ENCODE measurements at regions not wholly inside any gene's neighbourhood (a gene's known extent, or its start where the extent isn't known, plus 50 kb on each side); places are given as distances from the start of the nearest gene placed in this dataset.

GRCh38 chr9:82124090-82124489, 135.5 kb downstream of the SPATA31D1 start:
- Histone ChIP-seq H4K20me1 (ENCODE audit: low read depth, low read length) (no peaks in the 10 kb centered on the region), H3K36me3 (ENCODE audit: low read length) (no peaks in the 10 kb centered on the region)

GRCh38 chr9:82126256-82126655, 137.7 kb downstream of the SPATA31D1 start:
- no peaks in the 10 kb centered on the region for H3K27me3 ChIP-seq (ENCODE audit: low read length)

More at GRCh38 chr9:82124090-82124489, 135.5 kb downstream of the SPATA31D1 start:
- H3K4me3 ChIP-seq (ENCODE audit: insufficient read depth, low read length, poor library complexity, severe bottlenecking), result no peak overlapping the region
- H3K9me2 ChIP-seq (replicated peaks; ENCODE audit: insufficient read depth, low read length), result no peaks in the 10 kb centered on the region
- H3K9me3 ChIP-seq (ENCODE audit: insufficient read depth, low read length), result no peaks in the 10 kb centered on the region
- no peaks in the 10 kb centered on the region; the same call in 1 of the 2 replicates for H3F3A ChIP-seq (ENCODE audit: insufficient read depth)
- no peak overlapping the region for H2AFZ ChIP-seq (ENCODE audit: low read depth, low read length, severe bottlenecking)
- no peak overlapping the region for H3K4me2 ChIP-seq (ENCODE audit: low read depth, low read length, poor library complexity, severe bottlenecking)
- H3K79me2 ChIP-seq (ENCODE audit: insufficient read depth, low read length), result no peaks in the 10 kb centered on the region
- H3K9ac ChIP-seq (ENCODE audit: low read length), result no peak overlapping the region
- H3K27ac ChIP-seq (ENCODE audit: low read depth, low read length), result no peak overlapping the region
- no peaks in the 10 kb centered on the region for H3K27me3 ChIP-seq (ENCODE audit: low read length)
- no peak for TF ChIP-seq CTCF (IDR thresholded peaks at IDR 0.05; ENCODE audit: insufficient read depth, low read length, poor library complexity, severe bottlenecking)
- no peak for TF ChIP-seq EZH2phosphoT487 (conservative IDR thresholded peaks at IDR 0.05; ENCODE audit: low read length)

GRCh38 chr9:82127465-82127864, 138.9 kb downstream of the SPATA31D1 start:
- TF ChIP-seq CTCF (IDR thresholded peaks at IDR 0.05; ENCODE audit: insufficient read depth, low read length, poor library complexity, severe bottlenecking), result no peak
- TF ChIP-seq EZH2phosphoT487 (conservative IDR thresholded peaks at IDR 0.05; ENCODE audit: low read length), result no peak
- no peaks in the 10 kb centered on the region for H4K20me1 ChIP-seq (ENCODE audit: low read depth, low read length)
- H3K9ac ChIP-seq (ENCODE audit: low read length), result no peak overlapping the region
- H3K27ac ChIP-seq (ENCODE audit: low read depth, low read length), result peak overlapping the region; percentile 87
- H2AFZ ChIP-seq (ENCODE audit: low read depth, low read length, severe bottlenecking), result no peak overlapping the region
- no peak overlapping the region for H3K4me3 ChIP-seq (ENCODE audit: insufficient read depth, low read length, poor library complexity, severe bottlenecking)
- H3K9me2 ChIP-seq (replicated peaks; ENCODE audit: insufficient read depth, low read length), result no peaks in the 10 kb centered on the region
- H3K36me3 ChIP-seq (ENCODE audit: low read length), result no peaks in the 10 kb centered on the region
- H3K9me3 ChIP-seq (ENCODE audit: insufficient read depth, low read length), result no peaks in the 10 kb centered on the region
- no peaks in the 10 kb centered on the region; the same call in 1 of the 2 replicates for H3F3A ChIP-seq (ENCODE audit: insufficient read depth)
- peak overlapping the region; percentile 54 for H3K4me2 ChIP-seq (ENCODE audit: low read depth, low read length, poor library complexity, severe bottlenecking)
- no peaks in the 10 kb centered on the region for H3K27me3 ChIP-seq (ENCODE audit: low read length)
- H3K79me2 ChIP-seq (ENCODE audit: insufficient read depth, low read length), result no peaks in the 10 kb centered on the region

More at GRCh38 chr9:82126256-82126655, 137.7 kb downstream of the SPATA31D1 start:
- Histone ChIP-seq H3K79me2 (ENCODE audit: insufficient read depth, low read length) (no peaks in the 10 kb centered on the region), H3F3A (ENCODE audit: insufficient read depth) (no peaks in the 10 kb centered on the region; the same call in 1 of the 2 replicates), H3K4me3 (ENCODE audit: insufficient read depth, low read length, poor library complexity, severe bottlenecking) (no peak overlapping the region), H3K27ac (ENCODE audit: low read depth, low read length) (peak overlapping the region; percentile 87; the same call in 1 of the 2 replicates), H3K9ac (ENCODE audit: low read length) (no peak overlapping the region), H4K20me1 (ENCODE audit: low read depth, low read length) (no peaks in the 10 kb centered on the region), H3K9me3 (ENCODE audit: insufficient read depth, low read length) (no peaks in the 10 kb centered on the region), H3K9me2 (replicated peaks; ENCODE audit: insufficient read depth, low read length) (no peaks in the 10 kb centered on the region), H3K36me3 (ENCODE audit: low read length) (no peaks in the 10 kb centered on the region), H2AFZ (ENCODE audit: low read depth, low read length, severe bottlenecking) (no peak overlapping the region), H3K4me2 (ENCODE audit: low read depth, low read length, poor library complexity, severe bottlenecking) (peak overlapping the region; percentile 24)
- no peak for TF ChIP-seq EZH2phosphoT487 (conservative IDR thresholded peaks at IDR 0.05; ENCODE audit: low read length)
- no peak for TF ChIP-seq CTCF (IDR thresholded peaks at IDR 0.05; ENCODE audit: insufficient read depth, low read length, poor library complexity, severe bottlenecking)
